GM23248 (cell line): ENCODE measurements at regions not wholly inside any gene's neighbourhood (a gene's known extent, or its start where the extent isn't known, plus 50 kb on each side); places are given as distances from the start of the nearest gene placed in this dataset.

Source experiments
- EZH2 ChIP-seq: fragments of 200-600 bp; sonication (generic); IDR thresholded peaks from 2 replicates; pipeline ENCODE4 v1.6.1; 2018; ENCODE audit warnings: antibody characterized with exemption, mild to moderate bottlenecking; ENCODE audit not compliant: insufficient read depth, poor library complexity, severe bottlenecking
- EZH2phosphoT487 ChIP-seq: fragments of 200-600 bp; sonication (generic); IDR thresholded peaks from 2 replicates; pipeline ENCODE4 v1.6.1; 2018; ENCODE audit warnings: antibody characterized with exemption, moderate library complexity, mild to moderate bottlenecking, low read depth; ENCODE audit not compliant: insufficient read depth

- no peak for TF ChIP-seq EZH2
- no peak for TF ChIP-seq EZH2phosphoT487
Observed at GRCh38 chr13:40328091-40328490, 338.4 kb downstream of the FOXO1 start.
